ENCODE measurements at regions not wholly inside any gene's neighbourhood (a gene's known extent, or its start where the extent isn't known, plus 50 kb on each side); places are given as distances from the start of the nearest gene placed in this dataset.

DNA sequence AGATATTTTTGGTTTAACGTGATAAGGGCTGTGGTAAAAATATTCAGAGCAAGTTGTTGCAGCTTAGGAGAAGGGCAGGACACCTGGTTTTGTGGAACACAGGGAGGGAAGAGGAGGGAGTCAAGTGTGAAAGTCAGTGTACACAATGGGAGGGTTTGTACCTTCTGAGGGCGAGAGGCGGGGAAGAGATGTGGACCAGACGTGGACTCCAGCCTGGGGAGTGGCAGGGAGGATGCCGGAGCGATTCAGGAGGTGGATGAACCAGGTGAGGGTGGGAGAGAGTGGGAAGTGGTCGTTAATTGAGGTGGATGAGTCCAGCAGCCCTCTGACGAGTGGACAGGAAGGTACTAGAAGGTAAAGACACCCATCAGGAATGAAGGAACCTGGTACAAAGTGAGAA is 52.2 kb upstream of the IRF2BP2 start:
- DNase-seq: no peak

GRCh38 chr1:234661317-234661928 is 51.4 kb upstream of the IRF2BP2 start:
- DNase-seq: no peak

GRCh38 chr1:234660536-234661316 is 50.7 kb upstream of the IRF2BP2 start:
- no peak for DNase-seq
